Fibroblast of lung (primary cell): ENCODE measurements at regions not wholly inside any gene's neighbourhood (a gene's known extent, or its start where the extent isn't known, plus 50 kb on each side); places are given as distances from the start of the nearest gene placed in this dataset.

Source experiments
- DNase-seq, 2 donors: peaks; one replicate each; pipeline versions ENCODE4 v3.0.0 to v3.0.0-alpha.2; 2010; ENCODE audit warnings: low read depth in 2 of 2
- H2AFZ ChIP-seq: 2 replicates; pipeline ENCODE4 v1.5.1; 2012; ENCODE audit warnings: low read length, control low read depth, inconsistent platforms
- H3K27ac ChIP-seq: 2 replicates; pipeline ENCODE4 v1.5.1; 2011; ENCODE audit warnings: low read length, control low read depth; ENCODE audit not compliant: insufficient read depth
- H3K27me3 ChIP-seq: 2 replicates; pipeline ENCODE4 v1.5.1; 2011; ENCODE audit warnings: mild to moderate bottlenecking, low read length; ENCODE audit not compliant: control insufficient read depth, insufficient read depth
- H3K36me3 ChIP-seq: 2 replicates; pipeline ENCODE4 v1.5.1; 2011; ENCODE audit warnings: low read length; ENCODE audit not compliant: control insufficient read depth, insufficient read depth
- H3K4me1 ChIP-seq: 2 replicates; pipeline ENCODE4 v1.5.1; 2011; ENCODE audit warnings: low read length; ENCODE audit not compliant: control insufficient read depth, insufficient read depth; ENCODE audit errors: extremely low read depth
- H3K4me2 ChIP-seq: 2 replicates; pipeline ENCODE4 v1.5.1; 2011; ENCODE audit warnings: low read length, control low read depth; ENCODE audit not compliant: insufficient read depth; ENCODE audit errors: extremely low read depth
- H3K4me3 ChIP-seq, 4 experiments: fragments of 200-600 bp in 1 of 4; sonication (generic) in 1 of 4; replicated peaks in 1 of 4; 2 replicates each; pipeline ENCODE4 v1.5.1; 2011 to 2016; ENCODE audit warnings: low read length in 4 of 4, low read depth in 3 of 4, mild to moderate bottlenecking in 3 of 4, control low read depth in 2 of 4, inconsistent platforms in 1 of 4, mixed read lengths in 1 of 4; ENCODE audit not compliant: insufficient read depth in 1 of 4; ENCODE audit errors: control extremely low read depth in 1 of 4
- H3K79me2 ChIP-seq: 2 replicates; pipeline ENCODE4 v1.5.1; 2012; ENCODE audit warnings: mild to moderate bottlenecking, low read length, inconsistent platforms; ENCODE audit not compliant: control insufficient read depth, insufficient read depth
- H3K9ac ChIP-seq: 2 replicates; pipeline ENCODE4 v1.5.1; 2011; ENCODE audit warnings: mild to moderate bottlenecking, low read length, control low read depth; ENCODE audit not compliant: insufficient read depth
- H3K9me3 ChIP-seq: 2 replicates; pipeline ENCODE4 v1.5.1; 2012; ENCODE audit warnings: low read depth, low read length; ENCODE audit not compliant: control insufficient read depth, insufficient read depth
- H4K20me1 ChIP-seq: 2 replicates; pipeline ENCODE4 v1.5.1; 2011; ENCODE audit warnings: low read length; ENCODE audit not compliant: control insufficient read depth, insufficient read depth; ENCODE audit errors: extremely low read depth
- EZH2 ChIP-seq: IDR thresholded peaks from 2 replicates; pipeline ENCODE4 v1.5.1; 2012; ENCODE audit warnings: low read length, control low read depth, mild to moderate bottlenecking; ENCODE audit errors: missing control alignments
- TF ChIP-seq, protein P1 (sequence below), 2 donors: IDR thresholded peaks in 1 of 2; conservative IDR thresholded peaks in 1 of 2; 1 replicate in 1 of 2; 2 replicates in 1 of 2; pipeline ENCODE4 v1.5.1; 2011 to 2012; ENCODE audit warnings: low read length in 2 of 2, control low read depth in 1 of 2, inconsistent platforms in 1 of 2, low read depth in 1 of 2, mild to moderate bottlenecking in 1 of 2

- TF ChIP-seq, protein P1, sequence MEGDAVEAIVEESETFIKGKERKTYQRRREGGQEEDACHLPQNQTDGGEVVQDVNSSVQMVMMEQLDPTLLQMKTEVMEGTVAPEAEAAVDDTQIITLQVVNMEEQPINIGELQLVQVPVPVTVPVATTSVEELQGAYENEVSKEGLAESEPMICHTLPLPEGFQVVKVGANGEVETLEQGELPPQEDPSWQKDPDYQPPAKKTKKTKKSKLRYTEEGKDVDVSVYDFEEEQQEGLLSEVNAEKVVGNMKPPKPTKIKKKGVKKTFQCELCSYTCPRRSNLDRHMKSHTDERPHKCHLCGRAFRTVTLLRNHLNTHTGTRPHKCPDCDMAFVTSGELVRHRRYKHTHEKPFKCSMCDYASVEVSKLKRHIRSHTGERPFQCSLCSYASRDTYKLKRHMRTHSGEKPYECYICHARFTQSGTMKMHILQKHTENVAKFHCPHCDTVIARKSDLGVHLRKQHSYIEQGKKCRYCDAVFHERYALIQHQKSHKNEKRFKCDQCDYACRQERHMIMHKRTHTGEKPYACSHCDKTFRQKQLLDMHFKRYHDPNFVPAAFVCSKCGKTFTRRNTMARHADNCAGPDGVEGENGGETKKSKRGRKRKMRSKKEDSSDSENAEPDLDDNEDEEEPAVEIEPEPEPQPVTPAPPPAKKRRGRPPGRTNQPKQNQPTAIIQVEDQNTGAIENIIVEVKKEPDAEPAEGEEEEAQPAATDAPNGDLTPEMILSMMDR (conservative IDR thresholded peaks at IDR 0.05 in 1 of 2, IDR thresholded peaks at IDR 0.05 in 1 of 2; ENCODE audit: low read depth in 1 of 2, low read length in 2 of 2), result no peak
- no peak overlapping the region for H3K27ac ChIP-seq
Measured at GRCh38 chr5:88984040-88984439, 101.1 kb upstream of the MEF2C start.

DNA sequence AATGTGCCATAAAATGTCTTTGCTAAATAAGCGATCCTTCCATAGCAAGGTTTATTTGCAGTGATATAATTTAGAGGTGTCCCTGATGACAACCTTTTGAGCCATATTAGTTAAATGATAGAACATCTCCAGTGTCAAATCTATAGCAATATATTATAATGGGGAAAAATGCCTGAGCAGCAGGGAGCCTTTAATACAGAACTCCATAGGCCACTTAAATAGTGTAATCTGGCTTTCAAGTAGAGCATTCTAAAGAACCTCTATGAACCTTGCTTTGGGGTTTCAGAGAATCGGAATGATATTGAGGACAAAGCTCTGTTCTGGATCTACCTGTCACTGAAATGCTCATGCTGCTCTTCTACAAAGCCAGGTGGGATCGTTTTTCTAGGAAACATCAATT is 96.7 kb upstream of the MEF2C start:
- Histone ChIP-seq H3K9me3 (no peaks in the 10 kb centered on the region), H3K79me2 (no peaks in the 10 kb centered on the region), H3K4me2 (no peak overlapping the region), H3K27me3 (no peaks in the 10 kb centered on the region), H3K4me3 (no peak overlapping the region), H2AFZ (no peak overlapping the region), H3K36me3 (no peaks in the 10 kb centered on the region), H4K20me1 (no peaks in the 10 kb centered on the region), H3K27ac (no peak overlapping the region), H3K9ac (no peak overlapping the region), H3K4me1 (no peaks in the 10 kb centered on the region)
- TF ChIP-seq, protein P1 (conservative IDR thresholded peaks at IDR 0.05 in 1 of 2, IDR thresholded peaks at IDR 0.05 in 1 of 2; ENCODE audit: low read depth in 1 of 2, low read length in 2 of 2), result no peak
- no peak for TF ChIP-seq EZH2
- DNase-seq, result no peak

More at GRCh38 chr5:88984040-88984439, 101.1 kb upstream of the MEF2C start:
- no peak for DNase-seq
- H3K36me3 ChIP-seq, result no peaks in the 10 kb centered on the region
- H3K9me3 ChIP-seq, result no peaks in the 10 kb centered on the region
- no peak overlapping the region for H3K4me3 ChIP-seq
- no peaks in the 10 kb centered on the region for H3K27me3 ChIP-seq
- no peak overlapping the region for H3K4me2 ChIP-seq
- no peaks in the 10 kb centered on the region for H4K20me1 ChIP-seq
- no peak overlapping the region for H3K9ac ChIP-seq
- H2AFZ ChIP-seq, result no peak overlapping the region
- no peaks in the 10 kb centered on the region for H3K4me1 ChIP-seq
- H3K79me2 ChIP-seq, result no peaks in the 10 kb centered on the region

DNA sequence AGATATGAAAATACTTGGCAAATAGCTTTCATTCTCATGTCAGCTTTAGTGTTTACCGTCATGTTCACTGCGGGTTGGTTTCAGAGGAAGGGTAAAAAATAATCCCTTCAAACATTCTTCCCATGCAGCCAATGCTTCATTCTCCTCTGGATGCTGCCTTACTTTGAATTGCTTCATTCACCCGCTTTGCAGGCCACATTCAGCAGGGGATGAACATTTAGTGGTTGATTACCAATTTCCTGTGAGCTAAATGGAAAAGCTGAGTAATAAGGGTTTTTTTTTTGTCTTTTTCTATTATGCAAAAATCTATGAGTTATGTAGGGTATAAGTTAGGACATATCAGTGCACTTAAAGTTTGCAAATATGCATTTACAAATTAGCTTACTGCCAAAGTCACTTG is 96.3 kb upstream of the MEF2C start:
- Histone ChIP-seq H3K79me2 (no peaks in the 10 kb centered on the region), H3K4me2 (no peak overlapping the region), H3K36me3 (no peaks in the 10 kb centered on the region), H4K20me1 (no peaks in the 10 kb centered on the region), H2AFZ (no peak overlapping the region), H3K4me1 (no peaks in the 10 kb centered on the region), H3K27ac (no peak overlapping the region), H3K9me3 (no peaks in the 10 kb centered on the region), H3K27me3 (no peaks in the 10 kb centered on the region), H3K4me3 (no peak overlapping the region), H3K9ac (no peak overlapping the region)
- DNase-seq, result peak; percentile 15 to 59
- TF ChIP-seq EZH2, result no peak
- TF ChIP-seq, protein P1 (conservative IDR thresholded peaks at IDR 0.05 in 1 of 2, IDR thresholded peaks at IDR 0.05 in 1 of 2; ENCODE audit: low read depth in 1 of 2, low read length in 2 of 2), result no peak
